ENCODE measurements at regions not wholly inside any gene's neighbourhood (a gene's known extent, or its start where the extent isn't known, plus 50 kb on each side); places are given as distances from the start of the nearest gene placed in this dataset.
A peak's percentile ranks its signal among the peaks of the same experiment; 100 is the strongest.
"Not testable (repeated sequence)": the region's sequence is repeated elsewhere in the genome, so short reads cannot be mapped to it uniquely, and the experiment has no call there.

DNA sequence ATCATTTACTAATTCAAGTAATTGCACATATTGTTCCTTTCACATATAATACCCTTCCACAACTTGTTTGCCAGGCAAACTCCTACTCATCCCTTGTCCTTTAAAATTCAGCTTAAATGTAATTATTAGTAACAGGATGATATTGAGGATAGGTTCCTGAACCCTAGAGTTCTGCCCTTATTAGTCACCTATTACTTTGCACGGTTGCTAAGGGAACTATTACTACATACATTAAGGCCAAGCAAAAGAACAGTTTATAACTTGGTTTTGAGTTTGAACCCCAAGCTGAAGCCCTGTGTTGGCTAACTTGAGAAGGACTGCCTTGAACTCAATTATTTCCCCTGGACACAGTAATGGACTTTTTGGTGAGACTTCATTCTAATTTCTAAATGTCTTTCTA, 529.7 kb downstream of the IGSF11 start:
- no peak for DNase-seq

GRCh38 chr3:118505784-118506183, 528.9 kb downstream of the IGSF11 start:
- DNase-seq: no peak

GRCh38 chr3:118511402-118511801, 523.2 kb downstream of the IGSF11 start:
- DNase-seq: no peak

DNA sequence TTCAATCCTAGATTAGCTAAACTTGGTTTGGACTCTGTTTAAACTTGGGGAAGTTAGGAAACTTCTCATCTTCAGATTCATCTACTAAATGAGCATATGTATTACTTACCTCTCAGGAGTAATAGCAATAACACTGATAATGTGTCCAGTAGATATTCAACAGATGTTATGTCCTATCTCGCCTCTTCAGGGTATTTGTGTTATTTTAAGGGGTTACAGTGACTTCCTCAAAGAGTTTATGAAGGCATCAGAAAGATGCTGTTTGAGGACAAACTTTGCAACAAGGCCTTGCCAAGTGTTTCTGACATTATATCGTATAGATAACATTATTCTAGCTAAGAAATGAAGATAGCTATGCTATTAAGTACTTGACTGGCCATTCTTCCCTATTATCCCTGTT, 522.3 kb downstream of the IGSF11 start:
- DNase-seq: no peak

DNA sequence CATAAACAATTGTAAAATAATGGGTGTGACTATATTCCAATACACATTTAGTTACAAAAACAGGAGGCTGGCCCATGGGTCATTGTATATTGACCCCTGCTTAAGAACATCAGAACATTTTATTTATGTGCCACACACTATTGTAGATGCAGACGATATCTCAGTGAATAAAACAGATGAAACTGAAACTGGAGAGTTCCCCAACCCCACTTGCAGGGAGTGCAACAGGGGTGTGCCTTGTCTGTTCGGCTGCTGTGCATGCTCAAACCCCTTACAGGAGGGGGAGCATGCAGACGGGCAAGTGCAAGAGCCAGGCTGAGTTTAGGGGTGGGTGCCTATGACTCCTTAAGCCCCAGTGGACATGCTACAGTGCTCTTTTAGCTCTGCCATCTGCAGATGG, 509.6 kb downstream of the IGSF11 start:
- no peak for DNase-seq

- DNase-seq: no peak
Observed at GRCh38 chr3:118526758-118527513, 507.7 kb downstream of the IGSF11 start.

DNA sequence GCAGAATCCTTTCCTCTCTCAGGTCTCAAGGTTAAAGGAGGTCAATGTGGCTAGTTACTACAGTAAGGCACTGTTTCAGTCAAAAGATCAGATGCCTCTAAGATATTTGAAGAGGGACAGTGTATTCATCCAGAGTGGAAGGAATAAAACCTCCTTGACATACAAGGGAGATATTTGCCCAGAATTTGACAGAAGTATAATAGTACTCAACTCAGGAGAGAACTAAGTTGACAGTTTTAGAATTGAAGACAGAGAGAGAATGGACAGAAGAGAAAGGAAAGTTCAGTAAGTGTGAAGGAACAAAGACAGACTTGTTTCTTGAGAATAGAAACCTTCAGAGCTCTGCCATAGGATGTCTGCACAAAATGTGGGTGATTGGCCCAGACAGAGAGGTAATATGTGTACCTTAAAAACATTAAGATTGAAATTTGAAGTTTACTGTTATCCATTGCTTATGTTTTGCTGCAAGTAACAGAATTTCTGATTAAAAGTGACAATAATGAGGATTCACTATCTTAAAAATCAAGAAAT, 507.1 kb downstream of the IGSF11 start:
- DNase-seq: no peak

GRCh38 chr3:118529554-118529953, 505.1 kb downstream of the IGSF11 start:
- DNase-seq: no peak

GRCh38 chr3:118530350-118530922, 504.2 kb downstream of the IGSF11 start:
- DNase-seq: no peak

DNA sequence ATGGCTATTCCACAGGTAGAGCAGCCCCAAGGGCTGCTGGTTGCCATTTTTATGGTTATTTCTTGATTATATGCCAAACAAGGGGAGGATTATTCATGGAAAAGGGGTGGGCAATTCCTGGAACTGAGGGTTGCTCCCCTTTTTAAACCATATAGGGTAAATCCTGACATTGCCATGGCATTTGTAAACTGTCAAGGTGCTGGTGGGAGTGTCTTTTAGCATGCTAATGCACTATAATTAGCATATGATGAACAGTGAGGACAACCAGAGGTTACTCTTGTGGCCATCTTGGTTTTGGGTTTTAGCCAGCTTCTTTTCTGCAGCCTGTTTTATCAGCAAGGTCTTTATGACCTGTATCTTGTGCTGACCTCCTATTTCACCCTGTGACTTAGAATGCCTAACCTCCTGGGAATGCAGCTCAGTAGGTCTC, 503.7 kb downstream of the IGSF11 start:
- DNase-seq: peak; percentile 59

- peak; percentile 77 for DNase-seq
Observed at GRCh38 chr3:118531816-118532215, 502.8 kb downstream of the IGSF11 start.

DNA sequence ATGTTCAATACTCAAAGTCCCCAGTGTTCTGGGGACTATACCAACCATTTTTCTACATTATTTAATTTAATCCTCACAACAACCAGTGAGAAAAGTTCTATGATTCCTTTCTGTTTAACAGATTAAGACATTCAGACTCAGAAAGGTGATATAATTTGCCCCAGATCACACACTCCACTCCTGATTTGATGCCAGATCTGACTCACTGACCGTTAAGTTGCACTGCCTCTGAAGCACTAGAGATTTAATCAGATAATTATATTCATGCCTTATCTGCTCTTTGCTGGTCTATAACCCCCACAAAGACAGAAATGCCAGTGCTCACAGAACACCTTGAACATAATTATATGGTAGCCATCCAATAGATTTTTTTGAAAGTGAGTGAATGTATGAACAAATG, 501.0 kb downstream of the IGSF11 start:
- no peak for DNase-seq

GRCh38 chr3:118534519-118534918, 500.1 kb downstream of the IGSF11 start:
- DNase-seq: no peak

DNA sequence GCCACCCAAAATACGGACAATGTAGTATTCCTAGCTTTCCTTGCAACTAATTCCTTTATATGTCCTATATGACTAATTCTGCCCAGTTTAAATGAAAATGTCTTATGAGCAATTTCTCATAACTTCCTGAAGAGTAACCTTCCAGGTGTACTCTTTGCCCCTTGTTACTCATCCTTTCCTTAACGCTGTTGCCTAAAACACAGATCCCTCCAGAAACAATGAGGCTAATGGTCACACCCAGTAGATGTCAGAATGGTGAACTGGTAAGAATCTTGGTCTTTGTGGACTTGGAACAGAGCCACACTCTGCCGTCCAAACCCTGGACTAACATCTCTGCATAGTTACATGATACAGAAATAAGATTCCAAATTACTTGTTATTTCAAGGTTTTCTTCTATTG, 497.9 kb downstream of the IGSF11 start:
- no peak for DNase-seq

DNA sequence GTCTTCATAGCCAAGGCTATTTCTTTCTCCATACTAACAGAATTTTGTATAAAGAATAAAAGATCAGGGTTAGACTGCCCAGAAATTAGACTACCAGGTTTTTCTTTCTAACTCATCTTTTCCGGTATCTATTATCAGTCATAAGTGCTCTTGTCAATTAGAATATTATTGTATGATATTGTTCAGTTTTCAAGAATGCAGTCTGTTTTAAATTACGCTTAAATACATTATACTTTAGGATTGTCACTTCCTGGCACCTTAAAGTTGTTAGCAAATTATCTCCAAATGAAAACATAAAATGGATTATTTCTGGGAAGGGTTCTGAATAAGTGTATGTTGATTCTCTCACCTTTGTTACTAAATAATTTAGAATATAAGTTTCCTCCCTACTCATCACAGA, 497.2 kb downstream of the IGSF11 start:
- no peak for DNase-seq

DNA sequence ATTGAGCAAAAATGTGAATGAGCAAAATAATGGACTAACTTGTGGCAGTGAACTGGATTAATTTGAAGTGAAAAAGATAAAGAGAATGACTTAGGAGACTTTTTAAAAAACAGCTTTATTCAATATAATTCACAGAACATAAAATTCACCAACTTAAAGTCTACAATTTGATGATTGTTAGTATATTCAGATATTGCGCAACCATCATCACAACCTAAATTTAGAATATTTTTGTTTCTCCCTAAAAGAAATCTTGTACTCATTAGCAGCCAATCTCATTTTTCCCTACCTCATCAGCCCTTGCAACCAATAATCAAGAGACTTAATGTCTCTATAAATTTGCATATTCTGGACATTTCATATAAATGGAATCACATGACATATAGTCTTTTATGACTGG, 496.5 kb downstream of the IGSF11 start:
- no peak for DNase-seq

DNA sequence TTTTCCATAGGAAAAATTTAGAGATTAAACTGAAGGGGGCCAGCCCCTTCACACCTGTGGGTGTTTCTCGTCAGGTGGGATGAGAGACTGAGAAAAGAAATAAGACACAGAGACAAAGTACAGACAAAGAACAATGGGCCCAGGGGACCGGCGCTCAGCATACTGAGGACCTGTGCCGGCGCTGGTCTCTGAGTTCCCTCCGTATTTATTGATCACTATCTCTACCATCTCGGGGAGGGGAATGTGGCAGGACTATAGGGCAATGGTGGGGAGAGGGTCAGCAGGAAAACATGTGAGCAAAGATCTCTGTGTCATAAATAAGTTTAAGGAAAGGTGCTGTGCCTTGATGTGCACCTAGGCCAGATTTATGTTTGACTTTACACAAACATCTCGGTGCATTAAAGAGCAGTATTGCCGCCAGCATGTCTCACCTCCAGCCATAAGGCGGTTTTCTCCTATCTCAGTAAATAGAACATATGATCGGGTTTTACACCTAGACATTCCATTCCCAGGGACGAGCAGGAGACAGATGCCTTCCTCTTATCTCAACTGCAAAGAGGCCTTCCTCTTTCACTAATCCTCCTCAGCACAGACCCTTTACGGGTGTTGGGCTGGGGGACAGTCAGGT, 494.7 kb downstream of the IGSF11 start:
- not testable (repeated sequence) for DNase-seq

DNA sequence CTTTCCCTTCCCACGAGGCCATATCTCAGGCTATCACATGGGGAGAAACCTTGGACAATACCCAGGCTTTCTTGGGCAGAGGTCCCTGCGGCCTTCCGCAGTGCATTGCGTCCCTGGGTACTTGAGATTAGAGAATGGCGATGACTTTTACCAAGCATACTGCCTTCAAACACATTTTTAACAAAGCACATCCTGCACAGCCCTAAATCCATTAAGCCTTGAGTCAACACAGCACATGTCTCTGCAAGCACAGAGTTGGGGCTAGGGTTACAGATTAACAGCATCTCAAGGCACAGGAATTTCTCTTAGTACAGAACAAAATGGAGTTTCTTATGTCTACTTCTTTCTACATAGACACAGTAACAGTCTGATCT, 494.2 kb downstream of the IGSF11 start:
- DNase-seq: not testable (repeated sequence)

DNA sequence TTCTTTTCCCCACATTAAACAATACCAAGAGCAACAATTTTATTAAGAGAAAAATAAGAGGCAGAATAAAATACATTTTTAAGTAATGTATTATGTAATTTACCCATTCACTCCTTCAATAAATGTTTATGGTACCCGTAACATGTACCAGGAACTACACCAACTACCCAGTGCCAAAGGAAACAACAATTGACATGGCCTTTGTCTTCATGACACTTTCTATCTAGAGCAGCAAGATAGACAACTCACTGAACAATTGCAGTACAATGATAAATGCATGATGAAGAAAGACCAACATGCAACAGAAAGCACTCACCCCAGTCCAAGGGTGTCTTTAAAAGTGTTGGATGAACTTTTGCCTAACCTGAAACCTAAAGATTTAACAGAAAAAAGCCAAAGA, 493.8 kb downstream of the IGSF11 start:
- no peak for DNase-seq

DNA sequence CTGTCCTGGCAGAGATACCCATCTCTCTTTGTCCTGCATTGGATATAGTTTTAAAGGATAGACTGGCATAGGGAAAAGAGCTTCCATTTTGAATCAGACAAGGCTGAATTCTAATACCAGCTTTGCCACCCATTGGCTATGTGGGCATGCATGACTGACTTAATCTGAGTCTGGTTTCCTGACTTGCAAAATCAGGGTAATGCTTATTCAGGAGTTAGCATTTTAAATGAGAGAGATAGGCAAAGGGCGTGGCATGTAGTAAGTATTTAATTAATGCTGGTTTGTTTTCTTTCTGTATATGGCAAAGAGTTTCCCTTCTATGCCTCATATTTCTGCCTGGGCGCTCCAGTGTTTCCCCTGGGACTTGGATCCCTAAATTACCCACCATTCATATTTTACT, 492.9 kb downstream of the IGSF11 start:
- no peak for DNase-seq

DNA sequence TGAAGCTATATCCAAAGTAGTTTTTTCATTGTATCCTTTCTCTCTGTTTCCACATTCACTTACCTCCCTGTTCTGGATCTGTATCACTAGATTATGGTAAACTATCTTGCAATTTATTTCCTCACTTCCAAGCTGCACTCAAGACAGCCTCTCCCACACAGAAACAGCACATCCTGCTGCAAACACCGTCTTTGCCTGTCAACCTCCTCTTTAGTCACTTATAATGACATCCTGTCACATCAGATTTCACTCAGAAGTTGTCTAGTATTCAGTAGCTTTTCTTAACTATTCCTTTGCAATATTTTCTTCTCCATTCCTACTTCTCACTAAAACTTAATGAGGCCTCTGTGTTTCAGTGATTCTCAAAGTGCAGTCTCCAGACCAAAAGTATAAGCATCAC, 490.8 kb downstream of the IGSF11 start:
- no peak for DNase-seq

DNA sequence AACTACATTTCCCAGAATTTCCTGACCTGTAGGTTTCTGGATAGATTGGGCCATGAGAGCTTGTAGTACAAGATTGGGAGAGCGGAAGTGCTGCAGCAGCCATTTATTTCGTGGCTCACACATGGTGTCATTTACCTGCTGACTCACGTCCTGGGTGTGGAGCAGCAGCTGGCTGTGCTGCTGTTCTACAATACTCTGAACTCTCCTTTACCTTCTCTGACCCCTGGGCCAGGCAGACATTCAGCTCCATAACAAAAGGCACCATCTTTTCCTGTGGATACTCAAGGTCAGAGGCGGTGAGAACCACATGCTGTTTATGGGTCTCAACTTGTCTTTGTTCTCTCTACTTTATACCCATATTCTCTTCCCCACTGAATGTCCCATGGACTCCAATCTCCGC, 490.2 kb downstream of the IGSF11 start:
- DNase-seq: peak; percentile 74

- DNase-seq: no peak
Observed at GRCh38 chr3:118548434-118548833, 486.2 kb downstream of the IGSF11 start.

DNA sequence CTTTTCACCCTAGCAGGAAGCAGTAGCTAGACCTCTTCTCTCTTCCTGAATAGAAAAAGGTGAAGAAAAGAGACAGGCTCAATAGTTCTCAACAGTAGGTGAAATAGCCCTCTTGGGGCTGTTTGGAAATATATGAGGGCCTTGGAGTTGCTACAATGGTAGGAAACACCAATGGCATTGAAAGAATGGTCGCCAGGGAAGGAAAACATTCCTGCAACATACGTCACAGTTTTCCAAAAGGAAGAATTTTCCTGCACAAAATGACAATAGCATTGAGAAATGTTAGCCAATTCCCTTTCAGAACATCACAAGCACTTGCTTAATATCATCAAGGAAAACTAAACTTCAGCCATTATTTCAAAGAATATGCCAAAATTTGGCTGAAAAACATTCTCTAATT, 484.5 kb downstream of the IGSF11 start:
- DNase-seq: no peak
